Stimulated activated CD4-positive, alpha-beta T cell treated with anti-CD3 and anti-CD28 coated beads, Interleukin-15, amount 100 ng/mL, for 48 hours (primary cell): ENCODE measurements at regions not wholly inside any gene's neighbourhood (a gene's known extent, or its start where the extent isn't known, plus 50 kb on each side); places are given as distances from the start of the nearest gene placed in this dataset.

Experiments used
- DNase-seq, 2 donors: peaks; one replicate each; pipeline ENCODE4 v3.0.0-alpha.2; 2020; ENCODE audit warnings: low read depth in 2 of 2

DNA sequence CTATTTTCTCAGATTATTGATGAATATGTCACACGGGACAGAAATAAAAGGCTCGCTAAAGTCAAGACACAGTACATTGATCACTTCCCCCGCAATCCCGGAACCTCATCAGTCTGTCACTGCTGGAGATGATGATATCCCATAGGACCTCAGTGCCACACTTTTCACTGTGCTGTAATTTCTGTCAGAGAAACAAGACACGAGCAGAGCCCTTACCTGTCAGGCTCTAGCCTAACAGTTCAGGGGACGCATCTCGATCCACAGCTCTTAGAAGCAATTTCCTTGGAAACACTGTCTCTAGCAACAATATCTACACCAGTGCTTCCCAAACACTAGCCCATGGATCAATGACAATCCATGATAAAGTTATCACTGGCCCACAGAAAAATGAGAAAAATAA, 140.0 kb downstream of the GRIN2B start:
- no peak for DNase-seq

DNA sequence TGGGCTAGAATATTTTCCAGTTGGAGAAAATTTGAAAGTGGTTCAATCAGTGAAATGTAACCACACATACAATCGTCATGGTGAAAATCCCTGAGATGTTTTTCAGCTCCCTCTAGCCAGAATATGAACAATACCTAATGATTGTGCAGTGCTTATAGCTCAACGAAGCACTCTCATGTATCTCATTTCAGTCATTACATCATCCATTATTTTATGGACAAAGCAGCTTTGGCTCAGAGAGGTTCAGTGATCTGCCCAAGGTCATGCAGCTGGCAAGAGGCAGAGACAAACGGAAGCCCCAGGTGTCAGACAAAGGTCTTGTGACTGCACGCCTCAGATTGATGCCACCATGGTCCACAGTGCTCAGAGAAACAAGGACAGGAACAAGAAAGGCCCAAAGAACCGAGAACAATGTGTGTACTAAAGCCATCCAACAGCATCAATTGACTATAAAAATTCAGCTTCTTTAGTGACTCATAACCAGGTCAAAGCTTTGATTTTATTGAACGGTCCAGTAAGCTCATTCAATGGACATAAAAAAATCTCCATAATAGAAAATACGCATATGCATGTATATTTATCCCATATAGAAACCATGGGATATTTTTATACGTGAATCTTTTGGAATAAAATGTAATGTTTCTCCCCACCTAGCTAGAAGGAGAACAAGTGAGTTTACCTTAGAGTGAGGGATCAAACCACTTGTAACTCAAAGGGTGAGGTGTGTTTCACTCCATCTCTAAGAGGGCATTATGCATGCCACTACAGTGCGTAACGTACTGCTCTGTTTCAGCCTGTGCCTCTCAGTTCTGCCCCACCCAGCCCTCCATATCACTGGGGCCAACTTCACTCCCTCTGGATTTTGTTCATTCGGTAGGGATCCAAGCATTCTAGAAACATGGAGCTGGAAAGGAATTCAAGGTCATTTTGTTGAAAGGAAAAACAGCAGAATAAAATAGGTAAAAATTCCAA, 141.8 kb downstream of the GRIN2B start:
- no peak for DNase-seq

DNA sequence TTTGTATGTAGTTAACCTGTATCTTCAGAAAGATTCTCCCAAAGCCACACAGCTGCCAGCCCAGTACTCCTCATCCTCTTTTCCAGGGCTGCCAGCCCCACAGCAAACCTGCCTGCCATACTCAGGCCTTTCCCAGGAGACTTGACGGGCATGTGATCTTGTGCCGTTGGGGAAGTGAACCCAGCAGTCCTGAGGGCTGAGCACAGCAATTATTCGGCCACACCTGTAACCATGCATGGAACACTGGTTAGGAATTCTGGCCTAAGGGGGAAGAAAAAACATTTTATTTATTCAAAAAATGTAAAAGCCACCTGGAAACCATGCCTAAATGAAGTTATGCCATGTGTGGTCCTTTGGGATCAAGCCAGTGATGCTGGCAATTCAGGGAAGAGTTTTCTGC, 145.3 kb downstream of the GRIN2B start:
- no peak for DNase-seq

DNA sequence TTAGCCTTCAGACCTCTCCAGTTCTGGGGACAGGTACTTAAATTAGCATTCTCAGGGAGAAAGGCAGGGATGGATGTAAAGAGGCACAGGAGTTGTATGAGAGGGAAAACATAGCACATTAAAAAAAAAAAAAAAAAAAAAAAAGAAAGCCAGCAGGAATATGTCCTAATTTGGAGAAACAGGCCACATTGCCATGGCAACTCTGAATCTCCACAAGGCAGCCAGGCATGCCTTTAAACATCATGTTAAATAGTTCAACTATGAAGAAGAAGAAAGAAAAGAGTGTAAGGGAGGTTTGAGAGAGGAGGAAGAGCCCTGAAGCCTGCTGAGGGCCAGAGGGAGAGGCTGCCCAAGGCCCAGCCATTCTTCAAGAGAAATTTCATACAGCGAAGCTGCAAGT, 145.8 kb downstream of the GRIN2B start:
- no peak for DNase-seq

DNA sequence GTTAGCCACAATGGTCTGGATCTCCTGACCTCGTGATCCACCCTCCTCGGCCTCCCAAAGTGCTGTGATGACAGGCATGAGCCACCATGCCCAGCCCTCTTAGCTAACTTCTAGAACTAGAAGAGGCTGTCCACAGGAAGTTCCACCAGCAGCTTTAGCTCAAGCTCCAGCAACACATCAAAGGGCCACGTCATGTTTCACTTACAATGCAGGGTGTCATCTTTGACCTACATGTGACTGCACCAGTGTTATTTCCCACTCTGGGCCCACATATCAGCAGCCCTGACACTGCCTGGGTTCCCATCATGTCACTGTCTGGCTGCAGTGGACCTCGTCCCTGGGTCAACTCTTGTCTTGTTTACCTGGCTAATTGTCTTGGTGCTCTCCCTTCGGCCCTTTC, 147.2 kb downstream of the GRIN2B start:
- no peak for DNase-seq

DNA sequence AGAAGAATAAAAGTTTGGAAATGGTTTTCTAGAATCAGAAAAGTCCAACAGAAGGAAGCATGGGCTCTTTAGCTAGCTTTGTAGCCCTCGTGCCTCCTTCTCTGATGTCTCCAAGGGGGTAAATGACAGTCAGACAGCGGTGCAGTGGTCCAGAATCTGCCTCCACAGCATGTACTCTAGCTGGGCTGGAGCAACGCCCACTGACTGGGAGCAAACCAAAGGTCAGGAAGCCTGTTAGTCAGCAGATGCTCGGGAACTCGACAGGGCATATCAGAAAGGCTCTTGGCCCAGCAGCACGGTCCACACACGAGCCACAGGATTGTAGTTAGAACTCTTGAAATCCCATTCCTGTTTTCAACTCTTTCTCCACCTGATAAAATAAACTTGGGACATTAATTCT, 164.3 kb downstream of the GRIN2B start:
- DNase-seq, result no peak

DNA sequence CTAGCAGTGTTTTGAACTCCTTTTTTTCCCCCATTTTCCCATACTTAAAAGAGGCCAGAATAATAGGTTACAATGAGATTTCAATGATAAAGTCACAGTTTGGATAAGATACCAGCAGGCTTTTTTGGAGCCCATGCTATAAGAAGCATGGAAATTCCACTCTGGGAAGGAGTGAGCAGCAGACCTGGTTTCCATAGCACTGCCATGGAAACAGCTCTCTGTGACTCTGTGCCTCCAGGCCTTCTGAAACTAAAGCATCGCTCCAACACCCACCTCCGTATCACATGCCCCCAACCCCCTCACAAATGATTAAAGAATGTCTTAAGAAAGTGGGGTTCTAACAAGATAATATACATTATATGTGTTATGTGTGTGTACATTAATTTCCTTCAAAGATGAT, 165.0 kb downstream of the GRIN2B start:
- DNase-seq, result no peak

DNA sequence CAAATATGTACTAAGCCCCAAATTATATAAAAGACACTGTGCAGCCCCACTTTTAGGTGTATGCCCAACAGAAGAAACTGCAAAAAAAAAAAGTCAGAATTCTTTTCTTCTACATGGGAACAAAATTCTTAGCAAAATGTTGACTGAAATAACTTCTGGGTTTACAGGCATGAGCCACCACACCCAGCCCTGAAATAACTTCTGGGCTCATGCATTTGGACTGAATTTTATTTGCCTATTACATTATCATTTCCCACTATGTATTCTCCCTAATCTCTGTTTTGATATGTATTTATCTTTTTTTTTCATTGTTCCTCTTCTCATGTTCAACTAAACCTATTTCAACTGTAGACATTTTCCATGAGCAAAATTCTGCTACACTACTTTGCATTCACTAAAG, 169.2 kb downstream of the GRIN2B start:
- no peak for DNase-seq

DNA sequence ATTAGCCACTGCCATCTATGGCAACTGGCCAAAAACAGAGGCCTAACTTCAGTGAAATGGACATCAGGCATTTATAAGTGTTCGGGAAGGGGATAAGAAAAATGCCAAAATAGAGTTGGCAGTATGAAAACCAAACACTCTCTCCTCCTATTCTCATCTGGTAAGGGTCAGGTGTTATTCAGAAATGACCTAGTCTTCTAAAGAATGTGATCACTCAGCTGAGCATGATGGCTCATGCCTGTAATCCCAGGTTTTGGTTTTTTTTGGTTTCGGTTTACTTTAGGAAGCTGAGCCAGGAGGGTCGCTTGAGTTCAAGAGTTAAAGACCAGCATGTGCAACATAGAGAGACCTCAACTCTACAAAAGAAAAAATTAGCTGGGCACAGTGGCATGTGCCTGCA, 170.3 kb downstream of the GRIN2B start:
- no peak for DNase-seq

DNA sequence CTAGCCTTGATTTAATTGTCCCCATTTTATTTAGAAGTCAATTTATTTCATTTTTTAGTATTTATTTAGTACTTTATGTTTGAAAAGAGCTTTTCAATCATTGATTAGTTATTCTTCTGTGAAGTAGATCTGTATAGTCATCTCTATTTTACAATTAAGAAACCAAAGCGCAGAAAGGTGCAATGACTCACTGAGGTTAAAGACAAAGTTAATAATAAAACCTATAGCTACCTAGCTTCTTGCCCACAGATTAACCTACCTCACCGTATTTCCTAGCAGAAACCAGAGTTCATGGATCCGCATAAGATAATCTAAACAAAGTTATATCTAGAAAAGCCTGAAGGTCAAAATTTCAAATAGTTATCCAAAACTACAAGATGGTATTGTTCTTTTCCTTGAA, 176.4 kb downstream of the GRIN2B start:
- DNase-seq, result no peak

DNA sequence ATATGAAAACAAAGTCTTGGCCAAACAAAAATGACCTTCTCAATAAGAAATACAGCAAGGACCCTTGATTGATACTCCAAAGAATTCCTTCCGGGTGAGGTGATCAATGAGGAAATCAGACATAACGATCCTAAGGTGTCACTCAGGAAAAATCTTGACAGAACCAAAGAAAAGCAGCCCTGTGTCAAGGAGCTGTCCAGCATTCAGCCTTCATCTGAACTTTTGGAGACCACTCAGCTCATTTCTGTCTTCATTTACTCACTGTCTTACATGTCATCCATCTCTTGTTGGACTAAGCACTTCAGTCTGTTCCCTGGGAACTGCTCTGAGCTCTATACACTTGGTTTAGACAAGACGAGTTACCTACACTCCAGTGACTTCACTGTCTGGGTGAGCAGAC, 179.9 kb downstream of the GRIN2B start:
- no peak for DNase-seq

DNA sequence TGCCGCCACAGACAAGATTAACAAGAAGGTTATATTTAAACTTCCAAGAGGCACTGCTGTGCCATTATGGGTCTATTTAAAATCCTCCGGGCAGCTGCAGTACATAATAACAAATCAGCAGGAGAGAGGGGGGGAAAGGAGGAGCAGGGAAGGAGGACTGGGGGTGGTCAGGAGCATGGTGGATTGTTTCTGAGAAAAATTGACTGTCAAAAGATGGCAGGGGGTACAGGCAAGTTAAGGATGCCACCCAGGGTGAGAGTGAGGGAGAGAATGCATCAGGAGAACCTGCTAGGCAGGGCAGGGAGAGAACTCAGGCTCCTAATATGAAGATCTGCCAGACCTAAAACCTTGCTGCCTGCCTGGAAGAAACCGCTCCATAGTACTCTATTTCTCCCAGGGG, 181.8 kb downstream of the GRIN2B start:
- DNase-seq, result no peak

DNA sequence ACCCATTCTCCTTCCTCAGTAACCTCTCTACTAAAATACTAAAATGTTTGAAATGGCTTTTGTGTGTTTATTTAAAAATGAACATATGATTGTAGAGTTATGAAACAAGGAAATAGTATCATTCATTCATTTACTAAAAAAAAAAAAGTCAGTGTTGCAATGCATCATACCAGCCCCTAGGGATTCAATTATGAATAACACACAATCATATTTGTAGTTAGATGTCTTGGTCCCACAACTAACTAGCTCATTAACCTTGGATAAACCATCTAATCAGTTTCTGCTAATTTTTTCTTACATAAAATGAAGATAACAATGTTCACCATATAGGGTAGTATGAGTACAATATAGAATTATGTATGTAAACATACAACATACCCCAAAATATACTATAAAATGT, 183.2 kb downstream of the GRIN2B start:
- DNase-seq, result no peak

DNA sequence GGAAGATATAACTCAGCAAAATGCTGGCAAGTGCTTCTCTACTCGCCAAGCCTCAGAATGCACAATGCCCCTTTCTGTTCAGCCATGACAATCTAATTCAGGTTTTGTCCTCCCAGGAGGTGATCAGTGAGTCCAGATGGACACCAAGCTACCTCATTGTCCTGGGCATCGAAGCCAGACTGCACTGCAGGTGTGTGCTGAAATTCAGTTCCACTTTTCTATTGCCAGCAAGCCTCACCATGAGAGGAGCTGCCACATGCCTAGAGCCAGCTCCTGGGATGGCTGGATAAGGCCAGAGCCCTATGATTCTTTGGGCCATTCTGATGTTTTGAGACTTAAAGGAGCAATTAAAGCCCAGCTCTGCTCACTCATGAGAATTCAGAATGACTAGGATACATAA, 186.7 kb downstream of the GRIN2B start:
- DNase-seq, result no peak

DNA sequence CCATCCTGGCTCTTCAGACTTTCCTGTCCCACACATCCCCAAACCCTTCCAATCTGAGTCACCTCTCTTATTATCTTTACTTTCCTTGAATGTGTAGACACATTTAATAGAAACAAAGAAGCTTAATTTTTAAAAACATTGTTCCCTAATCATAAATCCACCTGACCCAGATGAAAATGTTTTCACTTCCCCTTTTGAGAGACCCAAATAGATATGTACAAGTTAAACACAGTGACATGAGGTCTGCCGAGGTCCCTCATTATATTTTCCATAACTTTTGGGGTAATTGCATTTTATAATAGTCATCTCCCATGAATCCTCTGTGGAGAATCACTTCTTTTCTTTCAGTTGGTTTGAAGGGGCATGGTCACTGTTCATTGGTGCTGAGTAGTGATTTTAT, 191.1 kb downstream of the GRIN2B start:
- no peak for DNase-seq

DNA sequence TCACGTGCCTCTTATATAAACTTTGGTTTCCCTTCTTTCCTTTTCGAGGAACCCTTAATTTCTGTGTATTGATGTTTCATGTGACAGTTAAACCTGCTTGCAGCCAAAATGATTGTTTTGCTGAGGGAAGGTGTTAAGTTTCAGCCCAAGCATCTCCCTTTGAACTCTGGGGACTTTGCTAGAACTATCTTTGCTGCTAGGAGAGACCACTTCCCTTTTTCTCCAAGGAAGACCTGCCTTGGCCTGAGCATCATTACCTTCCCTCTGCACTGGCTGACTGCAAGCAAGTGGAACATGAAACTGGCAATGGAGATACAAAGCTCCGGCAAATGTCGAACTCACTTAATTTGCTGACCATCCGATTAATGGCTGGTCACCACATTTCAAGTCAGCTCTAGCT, 192.8 kb downstream of the GRIN2B start:
- no peak for DNase-seq

DNA sequence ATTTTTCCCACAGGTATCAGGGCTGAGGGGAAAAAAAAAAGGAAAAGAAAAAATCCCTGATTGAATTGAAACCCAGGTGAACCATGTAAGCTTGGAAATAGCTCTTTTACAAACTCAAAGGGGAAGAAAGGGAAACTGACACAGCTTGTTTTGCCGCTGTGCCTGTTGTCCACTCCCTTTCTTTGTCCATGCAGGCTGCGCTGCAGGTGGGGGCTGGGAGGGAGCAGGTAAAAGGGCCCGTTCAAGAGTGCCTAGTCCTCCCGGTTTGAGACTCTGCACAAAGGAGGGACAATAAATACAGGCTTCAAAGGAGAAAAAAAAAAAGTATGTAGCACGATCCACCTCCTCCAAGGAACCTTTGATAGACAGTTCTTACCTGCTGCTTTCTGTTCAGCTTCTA, 194.8 kb downstream of the GRIN2B start:
- DNase-seq, result no peak

DNA sequence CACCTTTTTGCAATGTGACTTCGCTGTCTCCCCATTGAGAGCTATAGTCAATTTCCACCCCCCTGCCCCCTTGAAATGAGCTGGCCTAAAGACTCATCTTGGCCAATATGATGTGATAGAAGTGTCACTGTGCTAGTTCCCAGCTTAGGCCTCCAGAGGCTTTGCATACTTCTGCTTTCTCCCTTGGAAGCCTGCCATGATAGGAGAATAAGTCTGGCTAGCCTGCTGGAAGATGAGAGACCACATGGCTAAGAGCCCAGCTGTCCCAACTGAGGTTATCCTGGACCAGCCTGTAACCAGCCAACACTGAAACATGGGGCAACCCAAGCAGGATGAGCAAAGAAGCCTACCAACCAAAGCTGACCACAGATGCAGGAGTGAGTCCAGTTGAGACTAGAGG, 196.9 kb downstream of the GRIN2B start:
- DNase-seq, result no peak

DNA sequence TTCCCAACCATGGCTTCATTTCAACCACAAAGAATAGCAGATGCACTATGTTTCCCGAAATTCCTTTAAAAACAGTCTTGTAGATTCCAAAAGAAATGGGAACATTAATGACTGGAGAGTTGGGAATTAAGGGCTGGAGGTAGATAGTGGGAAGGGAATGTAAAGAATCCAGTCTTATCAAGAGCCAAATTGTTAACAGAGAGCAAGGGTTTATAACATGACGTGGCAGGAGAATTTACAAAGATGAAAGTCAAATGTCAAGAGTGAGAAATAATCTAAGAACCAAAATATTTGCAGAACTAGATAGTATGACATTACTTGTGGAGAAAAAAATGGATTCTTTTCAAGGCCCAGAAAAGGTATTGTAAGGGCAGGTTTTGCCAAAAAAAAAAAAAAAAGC, 200.9 kb downstream of the GRIN2B start:
- DNase-seq, result no peak

DNA sequence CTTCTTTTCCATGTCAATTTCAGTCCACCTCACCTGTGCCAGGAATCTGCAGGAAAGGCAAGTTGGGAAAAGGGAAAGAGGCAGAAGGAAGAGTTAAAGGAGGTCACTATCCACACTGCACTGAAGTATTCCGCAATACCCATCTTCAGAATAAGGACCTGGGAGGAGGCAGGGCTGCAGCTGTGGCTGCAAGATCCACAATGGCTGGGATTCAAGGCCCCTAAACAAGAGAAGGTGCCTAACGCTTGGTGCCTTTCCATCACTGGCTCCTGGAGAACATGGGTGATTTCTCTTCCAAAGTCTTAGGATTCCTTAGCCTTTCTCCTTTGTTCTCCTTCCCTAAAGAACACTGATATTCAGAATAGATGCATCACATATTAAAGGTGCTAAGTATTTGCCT, 204.0 kb downstream of the GRIN2B start:
- no peak for DNase-seq

DNA sequence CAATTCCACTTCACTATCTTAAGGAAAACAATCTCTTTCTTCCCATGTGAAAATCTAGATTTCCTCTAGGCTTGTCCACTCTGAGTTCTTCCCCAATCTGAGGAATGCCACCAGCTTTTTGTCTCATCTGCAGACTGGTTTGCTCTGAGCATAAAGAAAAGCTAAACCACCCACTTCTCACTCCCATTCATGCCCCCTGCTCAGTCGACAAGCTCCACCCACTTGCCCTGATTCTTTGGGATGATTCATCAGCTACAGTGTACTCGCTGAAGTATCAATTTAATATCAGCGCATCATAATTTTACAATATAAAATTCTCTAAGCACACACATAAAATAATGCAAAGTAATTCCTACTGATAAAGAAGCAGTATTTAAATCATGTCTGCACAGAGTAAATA, 209.1 kb downstream of the GRIN2B start:
- DNase-seq, result no peak

DNA sequence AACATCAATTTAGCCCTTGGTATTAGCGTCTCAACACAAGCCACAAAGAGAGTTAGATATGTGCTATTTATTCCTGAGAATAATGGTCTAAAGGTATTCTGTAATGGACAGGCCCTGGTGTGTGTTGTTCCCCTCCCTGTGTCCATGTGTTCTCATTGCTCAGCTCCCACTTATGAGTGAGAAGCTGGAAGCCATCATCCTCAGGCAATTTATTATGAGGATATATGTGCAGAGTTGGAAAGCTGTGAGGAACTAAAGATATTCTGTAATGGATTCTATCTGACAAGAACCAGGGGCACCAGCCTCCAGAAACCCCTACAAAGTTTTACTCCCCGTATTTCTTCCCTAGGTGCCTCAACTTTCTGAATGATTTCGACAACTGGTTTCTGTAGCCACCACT, 210.8 kb downstream of the GRIN2B start:
- DNase-seq, result no peak

DNA sequence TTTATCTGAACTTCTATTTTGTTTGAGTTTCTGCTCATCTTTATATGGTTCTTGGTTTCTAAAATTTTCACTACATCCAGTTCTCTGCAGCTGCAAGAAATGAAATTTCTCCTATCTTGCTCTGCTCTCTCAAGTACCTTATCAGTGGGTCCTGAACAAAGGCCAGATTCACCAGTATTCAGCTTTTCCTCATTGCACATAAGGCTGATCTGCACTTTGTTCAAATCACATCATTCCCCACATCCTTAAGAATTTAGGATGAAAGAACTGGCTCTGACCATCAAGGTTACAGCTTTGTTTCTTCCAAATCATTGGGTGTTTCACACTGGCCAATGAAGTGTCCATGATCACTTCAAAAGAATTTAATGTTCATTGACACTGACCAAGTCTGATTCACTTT, 211.4 kb downstream of the GRIN2B start:
- no peak for DNase-seq

DNA sequence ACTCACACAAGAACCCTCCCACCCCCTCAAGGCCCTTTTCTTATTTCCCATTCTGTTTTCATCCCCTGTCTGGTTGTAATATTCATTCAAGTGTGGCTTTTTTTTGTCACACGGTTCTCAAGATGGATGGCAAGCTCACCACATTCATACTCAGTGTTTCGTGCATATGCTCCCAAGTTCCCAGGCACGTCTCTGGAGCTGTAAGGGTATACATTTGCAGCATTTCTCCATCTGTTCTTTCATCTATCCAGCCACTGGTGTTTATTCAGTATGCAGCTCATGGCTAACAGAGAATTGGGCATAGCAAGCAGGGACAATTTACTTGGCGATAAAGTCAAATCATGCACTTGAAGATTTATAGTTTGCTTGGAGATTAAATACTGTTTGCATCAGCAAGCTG, 212.1 kb downstream of the GRIN2B start:
- no peak for DNase-seq
